ENCODE measurements at regions not wholly inside any gene's neighbourhood (a gene's known extent, or its start where the extent isn't known, plus 50 kb on each side); places are given as distances from the start of the nearest gene placed in this dataset.

DNA sequence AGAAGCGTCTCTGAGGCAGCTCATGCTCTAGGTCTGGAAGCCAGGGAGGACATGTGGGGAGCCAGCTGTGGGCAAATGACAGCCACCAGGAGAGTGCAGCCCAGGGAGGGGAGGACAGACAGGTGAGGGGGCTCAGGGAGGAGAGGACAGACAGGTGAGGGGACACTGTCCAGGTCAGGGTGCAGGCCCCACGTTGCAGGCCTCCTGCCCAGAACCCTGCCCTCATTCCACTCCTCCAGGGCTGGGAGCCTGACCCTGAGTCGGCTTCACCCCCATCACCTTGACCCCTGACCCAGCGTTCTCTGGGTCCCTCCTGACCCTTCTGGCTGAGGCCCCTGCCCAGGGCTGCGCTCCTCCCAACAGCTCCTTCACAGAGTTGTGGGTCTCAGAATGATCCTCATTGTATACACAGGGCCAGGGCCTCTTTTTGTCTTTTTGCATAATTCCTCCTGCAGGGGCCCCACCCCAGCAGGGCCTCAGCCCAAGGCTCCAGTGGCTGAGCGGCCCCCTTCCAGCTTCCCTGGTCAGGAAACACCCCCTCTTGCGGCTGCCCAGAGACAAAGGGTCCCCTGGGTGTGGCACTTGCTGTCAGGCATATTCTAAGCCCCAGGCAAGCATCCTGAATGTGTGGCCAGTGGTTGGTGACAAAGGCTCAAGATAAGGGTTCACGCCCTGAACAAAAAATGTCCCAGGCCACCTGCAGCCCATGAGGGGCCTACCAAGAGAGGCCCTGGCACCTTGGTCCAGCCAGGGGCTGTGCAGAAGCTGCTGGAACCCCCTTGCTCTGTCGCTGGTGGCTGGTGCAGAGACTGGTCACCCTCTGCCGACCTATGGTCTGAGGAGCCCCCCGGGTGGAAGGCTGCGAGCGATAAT, 853.0 kb downstream of the BRD1 start:
- Histone ChIP-seq H3F3A (replicated peaks; ENCODE audit: low read depth) (no peaks in the 10 kb centered on the region), H4K20me1 (replicated peaks; ENCODE audit: insufficient read depth) (no peaks in the 10 kb centered on the region), H3K4me1 (ENCODE audit: insufficient read depth) (no peaks in the 10 kb centered on the region), H3K27ac (ENCODE audit: low read depth) (no peak overlapping the region), H3K79me2 (replicated peaks; ENCODE audit: insufficient read depth) (no peaks in the 10 kb centered on the region), H3K27me3 (ENCODE audit: insufficient read depth) (no peaks in the 10 kb centered on the region), H3K4me3 (no peak overlapping the region), H2AFZ (no peak overlapping the region), H3K9me2 (ENCODE audit: insufficient read depth) (no peaks in the 10 kb centered on the region), H3K4me2 (no peak overlapping the region), H3K36me3 (ENCODE audit: insufficient read depth) (0 out of 2 replicates have a peak, but pooled peaks cover 2% of the 10 kb centered on the region)
- no peak for DNase-seq (ENCODE audit: low spot score)
- H3K36me3 Mint-ChIP-seq (ENCODE audit: low read depth) = peaks cover 3% of the 10 kb centered on the region
- peaks cover 16% of the 10 kb centered on the region for H3K4me1 Mint-ChIP-seq
- no peak overlapping the region for H3K27ac Mint-ChIP-seq
- peaks cover 7% of the 10 kb centered on the region for H3K27me3 Mint-ChIP-seq (ENCODE audit: insufficient read depth, low read depth, poor library complexity)
- H3K4me3 Mint-ChIP-seq = no peak overlapping the region
- H3K9me3 Mint-ChIP-seq = peaks cover 15% of the 10 kb centered on the region
- TF ChIP-seq, protein P1, sequence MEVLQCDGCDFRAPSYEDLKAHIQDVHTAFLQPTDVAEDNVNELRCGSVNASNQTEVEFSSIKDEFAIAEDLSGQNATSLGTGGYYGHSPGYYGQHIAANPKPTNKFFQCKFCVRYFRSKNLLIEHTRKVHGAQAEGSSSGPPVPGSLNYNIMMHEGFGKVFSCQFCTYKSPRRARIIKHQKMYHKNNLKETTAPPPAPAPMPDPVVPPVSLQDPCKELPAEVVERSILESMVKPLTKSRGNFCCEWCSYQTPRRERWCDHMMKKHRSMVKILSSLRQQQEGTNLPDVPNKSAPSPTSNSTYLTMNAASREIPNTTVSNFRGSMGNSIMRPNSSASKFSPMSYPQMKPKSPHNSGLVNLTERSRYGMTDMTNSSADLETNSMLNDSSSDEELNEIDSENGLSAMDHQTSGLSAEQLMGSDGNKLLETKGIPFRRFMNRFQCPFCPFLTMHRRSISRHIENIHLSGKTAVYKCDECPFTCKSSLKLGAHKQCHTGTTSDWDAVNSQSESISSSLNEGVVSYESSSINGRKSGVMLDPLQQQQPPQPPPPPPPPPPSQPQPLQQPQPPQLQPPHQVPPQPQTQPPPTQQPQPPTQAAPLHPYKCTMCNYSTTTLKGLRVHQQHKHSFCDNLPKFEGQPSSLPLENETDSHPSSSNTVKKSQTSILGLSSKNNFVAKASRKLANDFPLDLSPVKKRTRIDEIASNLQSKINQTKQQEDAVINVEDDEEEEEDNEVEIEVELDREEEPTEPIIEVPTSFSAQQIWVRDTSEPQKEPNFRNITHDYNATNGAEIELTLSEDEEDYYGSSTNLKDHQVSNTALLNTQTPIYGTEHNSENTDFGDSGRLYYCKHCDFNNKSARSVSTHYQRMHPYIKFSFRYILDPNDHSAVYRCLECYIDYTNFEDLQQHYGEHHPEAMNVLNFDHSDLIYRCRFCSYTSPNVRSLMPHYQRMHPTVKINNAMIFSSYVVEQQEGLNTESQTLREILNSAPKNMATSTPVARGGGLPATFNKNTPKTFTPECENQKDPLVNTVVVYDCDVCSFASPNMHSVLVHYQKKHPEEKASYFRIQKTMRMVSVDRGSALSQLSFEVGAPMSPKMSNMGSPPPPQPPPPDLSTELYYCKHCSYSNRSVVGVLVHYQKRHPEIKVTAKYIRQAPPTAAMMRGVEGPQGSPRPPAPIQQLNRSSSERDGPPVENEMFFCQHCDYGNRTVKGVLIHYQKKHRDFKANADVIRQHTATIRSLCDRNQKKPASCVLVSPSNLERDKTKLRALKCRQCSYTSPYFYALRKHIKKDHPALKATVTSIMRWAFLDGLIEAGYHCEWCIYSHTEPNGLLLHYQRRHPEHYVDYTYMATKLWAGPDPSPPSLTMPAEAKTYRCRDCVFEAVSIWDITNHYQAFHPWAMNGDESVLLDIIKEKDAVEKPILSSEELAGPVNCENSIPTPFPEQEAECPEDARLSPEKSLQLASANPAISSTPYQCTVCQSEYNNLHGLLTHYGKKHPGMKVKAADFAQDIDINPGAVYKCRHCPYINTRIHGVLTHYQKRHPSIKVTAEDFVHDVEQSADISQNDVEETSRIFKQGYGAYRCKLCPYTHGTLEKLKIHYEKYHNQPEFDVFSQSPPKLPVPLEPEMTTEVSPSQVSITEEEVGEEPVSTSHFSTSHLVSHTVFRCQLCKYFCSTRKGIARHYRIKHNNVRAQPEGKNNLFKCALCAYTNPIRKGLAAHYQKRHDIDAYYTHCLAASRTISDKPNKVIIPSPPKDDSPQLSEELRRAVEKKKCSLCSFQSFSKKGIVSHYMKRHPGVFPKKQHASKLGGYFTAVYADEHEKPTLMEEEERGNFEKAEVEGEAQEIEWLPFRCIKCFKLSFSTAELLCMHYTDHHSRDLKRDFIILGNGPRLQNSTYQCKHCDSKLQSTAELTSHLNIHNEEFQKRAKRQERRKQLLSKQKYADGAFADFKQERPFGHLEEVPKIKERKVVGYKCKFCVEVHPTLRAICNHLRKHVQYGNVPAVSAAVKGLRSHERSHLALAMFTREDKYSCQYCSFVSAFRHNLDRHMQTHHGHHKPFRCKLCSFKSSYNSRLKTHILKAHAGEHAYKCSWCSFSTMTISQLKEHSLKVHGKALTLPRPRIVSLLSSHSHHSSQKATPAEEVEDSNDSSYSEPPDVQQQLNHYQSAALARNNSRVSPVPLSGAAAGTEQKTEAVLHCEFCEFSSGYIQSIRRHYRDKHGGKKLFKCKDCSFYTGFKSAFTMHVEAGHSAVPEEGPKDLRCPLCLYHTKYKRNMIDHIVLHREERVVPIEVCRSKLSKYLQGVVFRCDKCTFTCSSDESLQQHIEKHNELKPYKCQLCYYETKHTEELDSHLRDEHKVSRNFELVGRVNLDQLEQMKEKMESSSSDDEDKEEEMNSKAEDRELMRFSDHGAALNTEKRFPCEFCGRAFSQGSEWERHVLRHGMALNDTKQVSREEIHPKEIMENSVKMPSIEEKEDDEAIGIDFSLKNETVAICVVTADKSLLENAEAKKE (CRISPR knock-in tag; IDR thresholded peaks at IDR 0.05) = no peak
- TF ChIP-seq ZNF331 (CRISPR knock-in tag; IDR thresholded peaks at IDR 0.05; ENCODE audit: low read depth) (no peak), NANOG (IDR thresholded peaks at IDR 0.05; ENCODE audit: borderline replicate concordance) (no peak), JUNB (IDR thresholded peaks at IDR 0.05; ENCODE audit: unreplicated experiment) (no peak), EZH2phosphoT487 (IDR thresholded peaks at IDR 0.05; ENCODE audit: unreplicated experiment) (no peak), EZH2 (IDR thresholded peaks at IDR 0.05; ENCODE audit: low read depth, unreplicated experiment) (no peak), STAT1 (IDR thresholded peaks at IDR 0.05; ENCODE audit: unreplicated experiment) (no peak), POLR2AphosphoS5 (IDR thresholded peaks at IDR 0.05; ENCODE audit: low read depth) (no peak), CREB1 (CRISPR knock-in tag; IDR thresholded peaks at IDR 0.05; ENCODE audit: low read depth) (no peak), ZNF114 (CRISPR knock-in tag; IDR thresholded peaks at IDR 0.05) (no peak)
- TF ChIP-seq, protein P2, sequence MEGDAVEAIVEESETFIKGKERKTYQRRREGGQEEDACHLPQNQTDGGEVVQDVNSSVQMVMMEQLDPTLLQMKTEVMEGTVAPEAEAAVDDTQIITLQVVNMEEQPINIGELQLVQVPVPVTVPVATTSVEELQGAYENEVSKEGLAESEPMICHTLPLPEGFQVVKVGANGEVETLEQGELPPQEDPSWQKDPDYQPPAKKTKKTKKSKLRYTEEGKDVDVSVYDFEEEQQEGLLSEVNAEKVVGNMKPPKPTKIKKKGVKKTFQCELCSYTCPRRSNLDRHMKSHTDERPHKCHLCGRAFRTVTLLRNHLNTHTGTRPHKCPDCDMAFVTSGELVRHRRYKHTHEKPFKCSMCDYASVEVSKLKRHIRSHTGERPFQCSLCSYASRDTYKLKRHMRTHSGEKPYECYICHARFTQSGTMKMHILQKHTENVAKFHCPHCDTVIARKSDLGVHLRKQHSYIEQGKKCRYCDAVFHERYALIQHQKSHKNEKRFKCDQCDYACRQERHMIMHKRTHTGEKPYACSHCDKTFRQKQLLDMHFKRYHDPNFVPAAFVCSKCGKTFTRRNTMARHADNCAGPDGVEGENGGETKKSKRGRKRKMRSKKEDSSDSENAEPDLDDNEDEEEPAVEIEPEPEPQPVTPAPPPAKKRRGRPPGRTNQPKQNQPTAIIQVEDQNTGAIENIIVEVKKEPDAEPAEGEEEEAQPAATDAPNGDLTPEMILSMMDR (conservative IDR thresholded peaks at IDR 0.05; ENCODE audit: low read depth in 2 of 2) = no peak
- TF ChIP-seq, protein P3, sequence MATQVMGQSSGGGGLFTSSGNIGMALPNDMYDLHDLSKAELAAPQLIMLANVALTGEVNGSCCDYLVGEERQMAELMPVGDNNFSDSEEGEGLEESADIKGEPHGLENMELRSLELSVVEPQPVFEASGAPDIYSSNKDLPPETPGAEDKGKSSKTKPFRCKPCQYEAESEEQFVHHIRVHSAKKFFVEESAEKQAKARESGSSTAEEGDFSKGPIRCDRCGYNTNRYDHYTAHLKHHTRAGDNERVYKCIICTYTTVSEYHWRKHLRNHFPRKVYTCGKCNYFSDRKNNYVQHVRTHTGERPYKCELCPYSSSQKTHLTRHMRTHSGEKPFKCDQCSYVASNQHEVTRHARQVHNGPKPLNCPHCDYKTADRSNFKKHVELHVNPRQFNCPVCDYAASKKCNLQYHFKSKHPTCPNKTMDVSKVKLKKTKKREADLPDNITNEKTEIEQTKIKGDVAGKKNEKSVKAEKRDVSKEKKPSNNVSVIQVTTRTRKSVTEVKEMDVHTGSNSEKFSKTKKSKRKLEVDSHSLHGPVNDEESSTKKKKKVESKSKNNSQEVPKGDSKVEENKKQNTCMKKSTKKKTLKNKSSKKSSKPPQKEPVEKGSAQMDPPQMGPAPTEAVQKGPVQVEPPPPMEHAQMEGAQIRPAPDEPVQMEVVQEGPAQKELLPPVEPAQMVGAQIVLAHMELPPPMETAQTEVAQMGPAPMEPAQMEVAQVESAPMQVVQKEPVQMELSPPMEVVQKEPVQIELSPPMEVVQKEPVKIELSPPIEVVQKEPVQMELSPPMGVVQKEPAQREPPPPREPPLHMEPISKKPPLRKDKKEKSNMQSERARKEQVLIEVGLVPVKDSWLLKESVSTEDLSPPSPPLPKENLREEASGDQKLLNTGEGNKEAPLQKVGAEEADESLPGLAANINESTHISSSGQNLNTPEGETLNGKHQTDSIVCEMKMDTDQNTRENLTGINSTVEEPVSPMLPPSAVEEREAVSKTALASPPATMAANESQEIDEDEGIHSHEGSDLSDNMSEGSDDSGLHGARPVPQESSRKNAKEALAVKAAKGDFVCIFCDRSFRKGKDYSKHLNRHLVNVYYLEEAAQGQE (IDR thresholded peaks at IDR 0.05; ENCODE audit: unreplicated experiment) = no peak
- TF ChIP-seq, protein P4, sequence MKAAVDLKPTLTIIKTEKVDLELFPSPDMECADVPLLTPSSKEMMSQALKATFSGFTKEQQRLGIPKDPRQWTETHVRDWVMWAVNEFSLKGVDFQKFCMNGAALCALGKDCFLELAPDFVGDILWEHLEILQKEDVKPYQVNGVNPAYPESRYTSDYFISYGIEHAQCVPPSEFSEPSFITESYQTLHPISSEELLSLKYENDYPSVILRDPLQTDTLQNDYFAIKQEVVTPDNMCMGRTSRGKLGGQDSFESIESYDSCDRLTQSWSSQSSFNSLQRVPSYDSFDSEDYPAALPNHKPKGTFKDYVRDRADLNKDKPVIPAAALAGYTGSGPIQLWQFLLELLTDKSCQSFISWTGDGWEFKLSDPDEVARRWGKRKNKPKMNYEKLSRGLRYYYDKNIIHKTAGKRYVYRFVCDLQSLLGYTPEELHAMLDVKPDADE (IDR thresholded peaks at IDR 0.05) = no peak
- no peak; the same call in 2 of the 3 replicates for ATAC-seq

All from GM23338 (cell line).